ENCODE measurements at regions not wholly inside any gene's neighbourhood (a gene's known extent, or its start where the extent isn't known, plus 50 kb on each side); places are given as distances from the start of the nearest gene placed in this dataset.

GRCh38 chr7:41134300-41135255 lies 568.3 kb downstream of the INHBA start:
- Histone ChIP-seq H3K9ac (ENCODE audit: low read length) (no peak overlapping the region), H3K4me1 (ENCODE audit: control insufficient read depth, low read depth, low read length) (peaks cover 17% of the 10 kb centered on the region), H3K4me3 (ENCODE audit: low read length) (no peak overlapping the region), H3K36me3 (ENCODE audit: control insufficient read depth, low read depth, low read length) (no peaks in the 10 kb centered on the region), H3K27me3 (ENCODE audit: control insufficient read depth, insufficient read depth, low read length) (no peaks in the 10 kb centered on the region), H3K27ac (ENCODE audit: low read length) (no peak overlapping the region), H3K9me3 (ENCODE audit: control insufficient read depth, low read depth, low read length) (no peaks in the 10 kb centered on the region)

GRCh38 chr7:41133690-41134299 lies 569.1 kb downstream of the INHBA start:
- no peaks in the 10 kb centered on the region for H3K36me3 ChIP-seq (ENCODE audit: control insufficient read depth, low read depth, low read length)
- H3K27me3 ChIP-seq (ENCODE audit: control insufficient read depth, insufficient read depth, low read length): no peaks in the 10 kb centered on the region
- H3K9ac ChIP-seq (ENCODE audit: low read length): no peak overlapping the region
- no peaks in the 10 kb centered on the region for H3K9me3 ChIP-seq (ENCODE audit: control insufficient read depth, low read depth, low read length)
- peaks cover 17% of the 10 kb centered on the region for H3K4me1 ChIP-seq (ENCODE audit: control insufficient read depth, low read depth, low read length)
- H3K27ac ChIP-seq (ENCODE audit: low read length): no peak overlapping the region
- no peak overlapping the region for H3K4me3 ChIP-seq (ENCODE audit: low read length)

DNA sequence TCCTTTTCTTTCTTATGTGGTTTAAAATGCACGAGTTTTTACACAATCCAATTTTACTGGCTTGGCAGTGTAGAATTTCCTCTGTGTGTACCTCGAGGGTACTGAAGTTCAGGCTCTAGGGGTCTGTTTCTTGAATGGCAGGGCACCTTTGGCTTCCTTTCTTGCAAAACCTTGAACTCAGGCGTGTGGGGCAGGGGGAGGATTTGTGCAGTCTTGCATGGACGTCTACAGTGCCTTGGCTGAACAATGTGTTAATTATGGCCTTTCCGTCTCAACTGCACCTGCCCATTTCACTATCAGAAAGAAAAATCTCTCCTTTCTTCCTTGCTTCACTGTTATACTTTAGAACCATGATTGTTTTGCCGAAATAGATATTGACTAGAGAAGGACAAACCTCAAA lies 570.9 kb downstream of the INHBA start:
- no peak overlapping the region for H3K9ac ChIP-seq (ENCODE audit: low read length)
- H3K27ac ChIP-seq (ENCODE audit: low read length): no peak overlapping the region
- H3K4me3 ChIP-seq (ENCODE audit: low read length): no peak overlapping the region
- no peaks in the 10 kb centered on the region for H3K36me3 ChIP-seq (ENCODE audit: control insufficient read depth, low read depth, low read length)
- no peaks in the 10 kb centered on the region for H3K27me3 ChIP-seq (ENCODE audit: control insufficient read depth, insufficient read depth, low read length)
- peaks cover 17% of the 10 kb centered on the region for H3K4me1 ChIP-seq (ENCODE audit: control insufficient read depth, low read depth, low read length)
- H3K9me3 ChIP-seq (ENCODE audit: control insufficient read depth, low read depth, low read length): no peaks in the 10 kb centered on the region

DNA sequence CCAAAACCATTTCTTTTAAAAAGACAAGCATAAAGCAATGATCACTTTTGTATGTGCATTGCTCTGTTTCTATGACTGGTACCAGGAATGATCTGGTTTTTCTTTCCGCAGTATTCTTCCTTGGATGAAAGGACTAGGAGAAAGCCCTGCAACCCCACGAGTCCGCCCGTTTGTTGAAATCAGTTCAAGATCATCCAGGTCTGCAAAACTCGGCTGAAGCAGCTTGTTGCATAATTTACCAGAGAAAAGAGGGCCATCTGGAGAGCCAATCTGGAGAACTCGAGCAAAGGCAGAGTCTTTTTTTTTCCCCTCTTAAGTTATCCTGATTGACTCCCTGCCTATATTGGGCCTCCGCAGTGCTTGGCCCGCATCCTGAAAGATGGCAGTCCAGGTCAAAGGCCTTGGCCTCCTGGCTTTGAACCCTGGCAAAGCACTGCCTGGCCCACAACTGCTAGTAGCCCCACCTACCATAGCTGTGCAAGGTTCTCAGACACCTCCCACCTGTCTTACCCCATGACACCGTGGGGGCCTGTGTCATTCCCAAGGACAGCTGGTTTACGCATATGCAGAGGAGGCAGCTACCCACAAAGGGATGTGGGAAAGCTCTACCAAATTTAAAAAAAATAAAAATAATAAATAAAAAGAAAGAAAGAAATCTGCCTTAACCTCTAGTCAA lies 572.2 kb downstream of the INHBA start:
- Histone ChIP-seq H3K4me1 (ENCODE audit: control insufficient read depth, low read depth, low read length) (peaks cover 17% of the 10 kb centered on the region), H3K4me3 (ENCODE audit: low read length) (no peak overlapping the region), H3K27me3 (ENCODE audit: control insufficient read depth, insufficient read depth, low read length) (no peaks in the 10 kb centered on the region), H3K9me3 (ENCODE audit: control insufficient read depth, low read depth, low read length) (no peaks in the 10 kb centered on the region), H3K9ac (ENCODE audit: low read length) (no peak overlapping the region), H3K27ac (ENCODE audit: low read length) (no peak overlapping the region), H3K36me3 (ENCODE audit: control insufficient read depth, low read depth, low read length) (no peaks in the 10 kb centered on the region)

DNA sequence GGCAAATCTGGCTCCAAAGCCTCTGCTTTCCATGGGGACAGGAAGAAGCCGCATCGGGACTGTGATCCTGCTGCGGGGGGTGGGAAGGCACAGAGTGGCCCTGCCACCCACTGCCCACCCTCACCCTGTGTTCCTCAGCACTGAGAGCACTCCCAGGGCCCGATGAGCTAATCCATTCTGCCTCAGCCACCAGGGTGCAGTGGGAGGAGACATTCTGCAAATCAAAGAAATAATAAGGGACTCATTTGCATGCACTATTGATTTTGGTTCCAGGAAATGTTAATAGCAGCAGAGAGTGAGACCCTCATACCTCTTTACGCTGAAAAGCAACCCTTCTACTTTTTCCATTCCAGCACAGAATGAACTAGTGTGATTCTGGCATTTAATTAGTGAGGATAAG lies 572.8 kb downstream of the INHBA start:
- H3K9me3 ChIP-seq (ENCODE audit: control insufficient read depth, low read depth, low read length): no peaks in the 10 kb centered on the region
- H3K36me3 ChIP-seq (ENCODE audit: control insufficient read depth, low read depth, low read length): no peaks in the 10 kb centered on the region
- H3K4me1 ChIP-seq (ENCODE audit: control insufficient read depth, low read depth, low read length): peaks cover 17% of the 10 kb centered on the region
- no peak overlapping the region for H3K27ac ChIP-seq (ENCODE audit: low read length)
- no peaks in the 10 kb centered on the region for H3K27me3 ChIP-seq (ENCODE audit: control insufficient read depth, insufficient read depth, low read length)
- no peak overlapping the region for H3K4me3 ChIP-seq (ENCODE audit: low read length)
- H3K9ac ChIP-seq (ENCODE audit: low read length): no peak overlapping the region

DNA sequence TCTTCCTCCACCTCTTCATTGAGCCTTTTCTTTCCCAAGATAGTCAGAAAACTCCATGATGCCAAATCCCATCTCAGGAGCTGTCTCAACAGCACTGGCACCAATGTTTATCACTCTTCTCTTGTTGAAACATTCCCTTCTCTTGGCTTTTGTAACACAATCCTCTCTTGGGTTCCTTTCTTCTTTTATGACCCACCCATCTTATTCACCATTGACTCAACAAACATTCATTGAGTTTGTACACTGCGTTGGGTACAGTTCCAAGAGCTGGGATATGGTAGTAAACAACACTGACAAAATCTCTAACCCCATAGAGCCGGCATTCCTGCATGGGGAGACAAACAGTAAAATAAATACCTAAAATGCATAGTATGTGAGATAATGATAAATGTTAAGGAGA lies 577.5 kb downstream of the INHBA start:
- no peak overlapping the region for H3K4me3 ChIP-seq (ENCODE audit: low read length)
- H3K27ac ChIP-seq (ENCODE audit: low read length): no peak overlapping the region
- H3K9ac ChIP-seq (ENCODE audit: low read length): no peak overlapping the region
- no peaks in the 10 kb centered on the region for H3K36me3 ChIP-seq (ENCODE audit: control insufficient read depth, low read depth, low read length)
- H3K4me1 ChIP-seq (ENCODE audit: control insufficient read depth, low read depth, low read length): peaks cover 2% of the 10 kb centered on the region
- H3K9me3 ChIP-seq (ENCODE audit: control insufficient read depth, low read depth, low read length): no peaks in the 10 kb centered on the region
- no peaks in the 10 kb centered on the region for H3K27me3 ChIP-seq (ENCODE audit: control insufficient read depth, insufficient read depth, low read length)

GRCh38 chr7:41122256-41122987 lies 580.5 kb downstream of the INHBA start:
- H3K36me3 ChIP-seq (ENCODE audit: control insufficient read depth, low read depth, low read length): no peaks in the 10 kb centered on the region
- no peaks in the 10 kb centered on the region for H3K9me3 ChIP-seq (ENCODE audit: control insufficient read depth, low read depth, low read length)
- H3K9ac ChIP-seq (ENCODE audit: low read length): no peak overlapping the region
- no peak overlapping the region for H3K27ac ChIP-seq (ENCODE audit: low read length)
- H3K27me3 ChIP-seq (ENCODE audit: control insufficient read depth, insufficient read depth, low read length): no peaks in the 10 kb centered on the region
- H3K4me3 ChIP-seq (ENCODE audit: low read length): no peak overlapping the region
- H3K4me1 ChIP-seq (ENCODE audit: control insufficient read depth, low read depth, low read length): peaks cover 7% of the 10 kb centered on the region

- H3K4me3 ChIP-seq (ENCODE audit: low read length): no peak overlapping the region
- H3K9me3 ChIP-seq (ENCODE audit: control insufficient read depth, low read depth, low read length): no peaks in the 10 kb centered on the region
- no peaks in the 10 kb centered on the region for H3K36me3 ChIP-seq (ENCODE audit: control insufficient read depth, low read depth, low read length)
- no peak overlapping the region for H3K27ac ChIP-seq (ENCODE audit: low read length)
- peaks cover 7% of the 10 kb centered on the region for H3K4me1 ChIP-seq (ENCODE audit: control insufficient read depth, low read depth, low read length)
- no peaks in the 10 kb centered on the region for H3K27me3 ChIP-seq (ENCODE audit: control insufficient read depth, insufficient read depth, low read length)
- H3K9ac ChIP-seq (ENCODE audit: low read length): no peak overlapping the region
Measured at GRCh38 chr7:41121228-41121627, 581.7 kb downstream of the INHBA start.

- Histone ChIP-seq H3K27me3 (ENCODE audit: control insufficient read depth, insufficient read depth, low read length) (no peaks in the 10 kb centered on the region), H3K4me3 (ENCODE audit: low read length) (no peak overlapping the region), H3K4me1 (ENCODE audit: control insufficient read depth, low read depth, low read length) (peaks cover 7% of the 10 kb centered on the region), H3K9ac (ENCODE audit: low read length) (no peak overlapping the region), H3K9me3 (ENCODE audit: control insufficient read depth, low read depth, low read length) (no peaks in the 10 kb centered on the region), H3K27ac (ENCODE audit: low read length) (no peak overlapping the region), H3K36me3 (ENCODE audit: control insufficient read depth, low read depth, low read length) (no peaks in the 10 kb centered on the region)
Measured at GRCh38 chr7:41118486-41118885, 584.4 kb downstream of the INHBA start.

DNA sequence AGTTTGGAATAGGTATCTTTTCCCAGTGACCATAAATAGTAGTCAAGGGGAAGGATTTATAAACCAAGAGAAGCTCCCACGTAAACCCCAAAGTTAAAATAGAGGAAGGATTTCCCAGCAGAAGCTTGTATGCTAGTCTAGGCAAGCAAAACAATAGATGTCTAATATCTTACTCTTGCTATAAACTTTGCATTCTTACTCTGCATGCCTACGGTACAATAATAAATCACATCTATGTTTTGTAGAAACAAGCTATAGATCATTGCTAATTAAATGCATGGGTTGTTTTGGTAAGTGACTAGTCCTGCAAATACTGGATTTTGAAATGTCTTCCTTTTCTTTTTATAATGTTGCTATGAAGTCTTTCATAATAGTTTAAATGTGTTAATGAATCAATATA lies 585.5 kb downstream of the INHBA start:
- no peak overlapping the region for H3K9ac ChIP-seq (ENCODE audit: low read length)

GRCh38 chr7:41116817-41117216 lies 586.1 kb downstream of the INHBA start:
- Histone ChIP-seq H3K9me3 (ENCODE audit: control insufficient read depth, low read depth, low read length) (no peaks in the 10 kb centered on the region), H3K27ac (ENCODE audit: low read length) (no peak overlapping the region), H3K36me3 (ENCODE audit: control insufficient read depth, low read depth, low read length) (no peaks in the 10 kb centered on the region), H3K9ac (ENCODE audit: low read length) (no peak overlapping the region), H3K4me3 (ENCODE audit: low read length) (no peak overlapping the region), H3K27me3 (ENCODE audit: control insufficient read depth, insufficient read depth, low read length) (no peaks in the 10 kb centered on the region), H3K4me1 (ENCODE audit: control insufficient read depth, low read depth, low read length) (peaks cover 7% of the 10 kb centered on the region)

More for the DNA sequence above, 585.5 kb downstream of the INHBA start:
- Histone ChIP-seq H3K27ac (ENCODE audit: low read length) (no peak overlapping the region), H3K27me3 (ENCODE audit: control insufficient read depth, insufficient read depth, low read length) (no peaks in the 10 kb centered on the region), H3K4me3 (ENCODE audit: low read length) (no peak overlapping the region), H3K4me1 (ENCODE audit: control insufficient read depth, low read depth, low read length) (peaks cover 7% of the 10 kb centered on the region), H3K36me3 (ENCODE audit: control insufficient read depth, low read depth, low read length) (no peaks in the 10 kb centered on the region), H3K9me3 (ENCODE audit: control insufficient read depth, low read depth, low read length) (no peaks in the 10 kb centered on the region)
